ENCODE measurements at regions not wholly inside any gene's neighbourhood (a gene's known extent, or its start where the extent isn't known, plus 50 kb on each side); places are given as distances from the start of the nearest gene placed in this dataset.

DNA sequence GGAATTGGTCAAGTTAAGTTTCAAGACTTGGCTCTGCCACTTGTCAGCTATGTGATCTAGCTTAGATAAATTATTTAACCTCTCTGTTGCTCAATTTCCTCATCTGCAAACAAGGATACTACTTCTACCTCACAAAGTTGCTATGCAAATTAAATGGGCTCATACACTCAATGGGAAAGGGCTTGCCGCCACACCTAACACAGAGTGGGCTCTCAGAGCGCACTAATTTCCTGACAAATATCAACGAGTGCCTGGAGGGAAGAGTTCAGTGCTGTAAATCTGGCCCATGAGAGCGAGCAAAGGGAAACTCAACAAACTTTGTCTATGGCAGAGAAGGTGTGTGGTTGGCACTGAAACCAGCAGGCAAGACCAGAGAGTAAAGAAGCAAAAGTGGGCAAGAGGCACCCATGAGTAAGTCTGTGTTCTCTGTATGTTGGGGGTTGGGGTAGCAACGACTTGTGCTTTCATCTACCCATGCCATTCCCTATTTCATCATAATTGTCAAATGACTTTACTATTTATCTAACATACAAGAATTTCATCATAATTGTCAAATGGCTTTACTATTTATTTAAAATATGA, 60.7 kb upstream of the PHF21A start:
- Histone ChIP-seq H3K9ac (ENCODE audit: low read length) (no peak overlapping the region), H3K4me1 (ENCODE audit: low read length) (no peaks in the 10 kb centered on the region), H2AFZ (ENCODE audit: low read depth, low read length) (no peak overlapping the region), H3K4me3 (ENCODE audit: low read length) (no peak overlapping the region), H3K36me3 (replicated peaks; ENCODE audit: low read depth, low read length) (no peaks in the 10 kb centered on the region), H4K20me1 (ENCODE audit: insufficient read depth, low read length) (no peaks in the 10 kb centered on the region), H3K9me3 (ENCODE audit: insufficient read depth, low read length) (no peaks in the 10 kb centered on the region), H3K27me3 (ENCODE audit: low read depth, low read length) (peaks cover 37% of the 10 kb centered on the region), H3K4me2 (ENCODE audit: low read length) (no peak overlapping the region), H3K27ac (ENCODE audit: low read length) (no peak overlapping the region), H3K79me2 (ENCODE audit: low read length) (no peaks in the 10 kb centered on the region)
- TF ChIP-seq EZH2phosphoT487 (IDR thresholded peaks at IDR 0.05; ENCODE audit: low read depth) = no peak
- TF ChIP-seq, protein P1, sequence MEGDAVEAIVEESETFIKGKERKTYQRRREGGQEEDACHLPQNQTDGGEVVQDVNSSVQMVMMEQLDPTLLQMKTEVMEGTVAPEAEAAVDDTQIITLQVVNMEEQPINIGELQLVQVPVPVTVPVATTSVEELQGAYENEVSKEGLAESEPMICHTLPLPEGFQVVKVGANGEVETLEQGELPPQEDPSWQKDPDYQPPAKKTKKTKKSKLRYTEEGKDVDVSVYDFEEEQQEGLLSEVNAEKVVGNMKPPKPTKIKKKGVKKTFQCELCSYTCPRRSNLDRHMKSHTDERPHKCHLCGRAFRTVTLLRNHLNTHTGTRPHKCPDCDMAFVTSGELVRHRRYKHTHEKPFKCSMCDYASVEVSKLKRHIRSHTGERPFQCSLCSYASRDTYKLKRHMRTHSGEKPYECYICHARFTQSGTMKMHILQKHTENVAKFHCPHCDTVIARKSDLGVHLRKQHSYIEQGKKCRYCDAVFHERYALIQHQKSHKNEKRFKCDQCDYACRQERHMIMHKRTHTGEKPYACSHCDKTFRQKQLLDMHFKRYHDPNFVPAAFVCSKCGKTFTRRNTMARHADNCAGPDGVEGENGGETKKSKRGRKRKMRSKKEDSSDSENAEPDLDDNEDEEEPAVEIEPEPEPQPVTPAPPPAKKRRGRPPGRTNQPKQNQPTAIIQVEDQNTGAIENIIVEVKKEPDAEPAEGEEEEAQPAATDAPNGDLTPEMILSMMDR (IDR thresholded peaks at IDR 0.05; ENCODE audit: low read depth, low read length) = no peak

DNA sequence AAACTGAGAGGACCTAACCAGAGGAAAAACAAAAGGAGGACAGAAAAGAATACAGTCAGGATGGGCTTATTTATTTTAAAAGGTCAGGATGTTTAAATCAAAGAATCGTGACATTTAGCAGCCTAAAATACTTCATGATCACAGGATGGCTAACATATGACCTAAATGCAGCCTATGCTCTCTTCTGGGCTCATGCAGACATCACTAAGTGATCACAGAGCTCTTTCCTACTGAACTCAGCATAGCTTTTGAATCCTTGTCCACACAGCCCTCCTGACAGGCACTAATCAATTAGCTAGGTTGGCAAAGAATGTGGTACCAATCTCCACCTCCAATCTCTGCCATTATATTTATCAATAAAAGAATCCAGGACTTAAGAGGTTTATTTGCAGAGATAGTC, 60.1 kb upstream of the PHF21A start:
- Histone ChIP-seq H2AFZ (ENCODE audit: low read depth, low read length) (no peak overlapping the region), H3K9ac (ENCODE audit: low read length) (no peak overlapping the region)

DNA sequence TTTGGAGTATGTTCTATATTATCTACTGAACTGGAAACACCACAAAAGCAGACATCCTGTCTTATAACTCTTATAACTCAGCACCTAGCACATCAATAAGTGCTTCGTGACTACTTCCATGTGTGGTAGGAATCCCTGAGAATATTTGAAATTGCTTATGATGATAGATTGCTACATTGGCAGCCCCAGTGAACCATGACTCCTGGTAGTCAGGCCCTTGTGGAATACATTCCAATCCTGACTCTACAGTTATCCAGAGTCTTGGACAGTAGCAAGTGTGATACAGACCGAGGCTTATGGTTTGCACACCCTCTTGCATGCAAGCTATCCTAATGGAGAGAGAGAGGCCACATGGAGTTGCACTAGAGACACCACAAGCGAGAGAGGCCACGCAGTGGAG, 59.5 kb upstream of the PHF21A start:
- H3K4me3 ChIP-seq (ENCODE audit: low read length) = no peak overlapping the region
- H3K9me3 ChIP-seq (ENCODE audit: insufficient read depth, low read length) = no peaks in the 10 kb centered on the region
- no peak for TF ChIP-seq EZH2phosphoT487 (IDR thresholded peaks at IDR 0.05; ENCODE audit: low read depth)
- TF ChIP-seq, protein P1 (IDR thresholded peaks at IDR 0.05; ENCODE audit: low read depth, low read length) = no peak

More for the DNA sequence above, 60.1 kb upstream of the PHF21A start:
- peaks cover 37% of the 10 kb centered on the region for H3K27me3 ChIP-seq (ENCODE audit: low read depth, low read length)
- H3K9me3 ChIP-seq (ENCODE audit: insufficient read depth, low read length) = no peaks in the 10 kb centered on the region
- no peaks in the 10 kb centered on the region for H4K20me1 ChIP-seq (ENCODE audit: insufficient read depth, low read length)
- TF ChIP-seq, protein P1 (IDR thresholded peaks at IDR 0.05; ENCODE audit: low read depth, low read length) = no peak
- no peak for TF ChIP-seq EZH2phosphoT487 (IDR thresholded peaks at IDR 0.05; ENCODE audit: low read depth)
- no peaks in the 10 kb centered on the region for H3K36me3 ChIP-seq (replicated peaks; ENCODE audit: low read depth, low read length)
- no peaks in the 10 kb centered on the region for H3K79me2 ChIP-seq (ENCODE audit: low read length)
- no peaks in the 10 kb centered on the region for H3K4me1 ChIP-seq (ENCODE audit: low read length)
- no peak overlapping the region for H3K4me2 ChIP-seq (ENCODE audit: low read length)
- H3K27ac ChIP-seq (ENCODE audit: low read length) = no peak overlapping the region
- H3K4me3 ChIP-seq (ENCODE audit: low read length) = no peak overlapping the region

DNA sequence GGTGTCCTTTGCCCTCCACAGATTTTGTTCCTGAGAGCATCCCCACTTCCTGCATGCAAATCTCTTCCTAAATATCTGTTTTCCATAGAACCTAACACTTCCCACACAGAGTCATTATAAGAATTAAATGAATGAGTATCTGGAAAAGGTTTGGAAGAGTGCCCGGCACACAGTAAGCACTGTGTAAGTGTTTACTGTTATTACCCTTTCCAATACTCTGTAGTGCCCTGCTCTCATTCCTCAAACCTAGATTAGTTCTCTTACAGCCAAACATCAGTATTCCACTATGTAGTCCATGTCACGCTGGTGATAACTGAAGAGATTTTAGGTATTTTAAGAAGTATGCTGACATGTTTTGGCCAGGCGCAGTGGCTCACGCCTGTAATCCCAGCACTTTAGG, 57.3 kb upstream of the PHF21A start:
- no peak overlapping the region for H2AFZ ChIP-seq (ENCODE audit: low read depth, low read length)
- no peaks in the 10 kb centered on the region for H3K79me2 ChIP-seq (ENCODE audit: low read length)
- H3K4me2 ChIP-seq (ENCODE audit: low read length) = no peak overlapping the region
- H3K27ac ChIP-seq (ENCODE audit: low read length) = no peak overlapping the region
- H4K20me1 ChIP-seq (ENCODE audit: insufficient read depth, low read length) = no peaks in the 10 kb centered on the region
- H3K9me3 ChIP-seq (ENCODE audit: insufficient read depth, low read length) = no peaks in the 10 kb centered on the region
- TF ChIP-seq EZH2phosphoT487 (IDR thresholded peaks at IDR 0.05; ENCODE audit: low read depth) = no peak
- TF ChIP-seq, protein P1 (IDR thresholded peaks at IDR 0.05; ENCODE audit: low read depth, low read length) = no peak
- no peak overlapping the region for H3K4me3 ChIP-seq (ENCODE audit: low read length)
- no peaks in the 10 kb centered on the region for H3K36me3 ChIP-seq (replicated peaks; ENCODE audit: low read depth, low read length)
- peaks cover 29% of the 10 kb centered on the region; the same call in 1 of the 2 replicates for H3K27me3 ChIP-seq (ENCODE audit: low read depth, low read length)
- no peaks in the 10 kb centered on the region for H3K4me1 ChIP-seq (ENCODE audit: low read length)
- no peak overlapping the region for H3K9ac ChIP-seq (ENCODE audit: low read length)

More for the DNA sequence above, 59.5 kb upstream of the PHF21A start:
- Histone ChIP-seq H4K20me1 (ENCODE audit: insufficient read depth, low read length) (no peaks in the 10 kb centered on the region), H3K4me1 (ENCODE audit: low read length) (no peaks in the 10 kb centered on the region), H3K4me2 (ENCODE audit: low read length) (no peak overlapping the region), H2AFZ (ENCODE audit: low read depth, low read length) (no peak overlapping the region), H3K9ac (ENCODE audit: low read length) (no peak overlapping the region), H3K79me2 (ENCODE audit: low read length) (no peaks in the 10 kb centered on the region), H3K27me3 (ENCODE audit: low read depth, low read length) (peaks cover 37% of the 10 kb centered on the region), H3K36me3 (replicated peaks; ENCODE audit: low read depth, low read length) (no peaks in the 10 kb centered on the region), H3K27ac (ENCODE audit: low read length) (no peak overlapping the region)
